ENCODE measurements at regions not wholly inside any gene's neighbourhood (a gene's known extent, or its start where the extent isn't known, plus 50 kb on each side); places are given as distances from the start of the nearest gene placed in this dataset.

DNA sequence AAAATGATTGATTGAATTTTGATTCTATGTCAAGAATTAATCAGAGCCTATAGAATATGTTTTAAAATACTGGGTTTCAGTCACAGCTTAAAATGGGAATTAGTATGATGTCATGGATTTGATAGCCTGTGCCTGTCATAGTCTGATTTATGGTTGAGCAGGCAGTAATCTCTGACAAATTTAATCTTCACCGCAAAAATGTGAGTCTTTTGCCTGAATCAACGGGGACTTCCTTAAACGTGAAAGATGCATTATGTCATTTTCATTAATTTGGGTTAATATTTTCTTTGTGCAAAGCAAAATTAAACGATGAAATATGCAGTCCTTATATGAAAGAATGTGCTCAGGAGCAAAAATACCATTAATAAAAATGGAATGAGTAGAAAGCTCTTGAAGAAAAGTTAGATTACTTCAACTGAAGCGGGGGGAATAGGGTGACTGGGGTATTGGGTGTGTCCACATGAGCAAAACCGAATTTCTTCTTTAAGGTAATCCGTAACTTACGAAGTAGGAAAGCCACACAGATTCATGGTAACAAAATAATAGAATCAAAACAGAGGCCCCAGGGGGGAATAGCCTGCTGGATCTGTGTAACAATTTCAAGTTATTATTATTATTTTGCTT lies 339.6 kb upstream of the NOX3 start:
- no peak for TF ChIP-seq EP300 (IDR thresholded peaks at IDR 0.05)
- TF ChIP-seq, protein P1, sequence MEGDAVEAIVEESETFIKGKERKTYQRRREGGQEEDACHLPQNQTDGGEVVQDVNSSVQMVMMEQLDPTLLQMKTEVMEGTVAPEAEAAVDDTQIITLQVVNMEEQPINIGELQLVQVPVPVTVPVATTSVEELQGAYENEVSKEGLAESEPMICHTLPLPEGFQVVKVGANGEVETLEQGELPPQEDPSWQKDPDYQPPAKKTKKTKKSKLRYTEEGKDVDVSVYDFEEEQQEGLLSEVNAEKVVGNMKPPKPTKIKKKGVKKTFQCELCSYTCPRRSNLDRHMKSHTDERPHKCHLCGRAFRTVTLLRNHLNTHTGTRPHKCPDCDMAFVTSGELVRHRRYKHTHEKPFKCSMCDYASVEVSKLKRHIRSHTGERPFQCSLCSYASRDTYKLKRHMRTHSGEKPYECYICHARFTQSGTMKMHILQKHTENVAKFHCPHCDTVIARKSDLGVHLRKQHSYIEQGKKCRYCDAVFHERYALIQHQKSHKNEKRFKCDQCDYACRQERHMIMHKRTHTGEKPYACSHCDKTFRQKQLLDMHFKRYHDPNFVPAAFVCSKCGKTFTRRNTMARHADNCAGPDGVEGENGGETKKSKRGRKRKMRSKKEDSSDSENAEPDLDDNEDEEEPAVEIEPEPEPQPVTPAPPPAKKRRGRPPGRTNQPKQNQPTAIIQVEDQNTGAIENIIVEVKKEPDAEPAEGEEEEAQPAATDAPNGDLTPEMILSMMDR (IDR thresholded peaks at IDR 0.05) = no peak
- TF ChIP-seq POLR2A (IDR thresholded peaks at IDR 0.05) = no peak
- 82 to 87% (median 86%) methylated on average over 8 of the region's 8 CpGs for whole genome bisulfite sequencing, 3 donors
- DNase-seq = no peak
- no peak overlapping the region for H3K4me3 ChIP-seq
- no peaks in the 10 kb centered on the region for H3K4me1 ChIP-seq (ENCODE audit: insufficient read depth)
- no peaks in the 10 kb centered on the region for H3K36me3 ChIP-seq
- intact Hi-C loops (cut with DNase I) = no loop called here
- no peak overlapping the region for H3K27ac ChIP-seq
- H3K27me3 ChIP-seq = no peaks in the 10 kb centered on the region
- no peaks in the 10 kb centered on the region for H3K9me3 ChIP-seq

DNA sequence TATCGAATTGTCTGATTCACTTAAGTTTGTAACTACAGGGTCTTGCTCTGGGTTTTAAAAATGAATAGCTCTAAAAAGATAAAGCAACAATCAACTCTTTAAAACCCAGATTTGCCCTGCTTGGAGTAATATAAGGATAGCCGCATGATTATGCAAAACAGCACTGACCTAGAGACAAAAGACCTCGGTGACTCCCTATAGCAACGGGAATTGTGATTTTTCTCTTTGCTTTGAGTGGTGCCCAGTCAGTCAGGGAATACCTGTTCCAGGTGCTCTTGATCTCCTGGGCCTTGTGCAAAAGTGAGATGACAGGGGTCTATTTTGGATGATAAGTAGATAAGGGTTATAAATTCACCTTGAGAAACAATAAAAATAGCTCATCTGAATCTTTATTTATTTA lies 336.3 kb upstream of the NOX3 start:
- Histone ChIP-seq H3K4me1 (ENCODE audit: insufficient read depth) (no peaks in the 10 kb centered on the region), H3K36me3 (no peaks in the 10 kb centered on the region), H3K4me3 (no peak overlapping the region), H3K27ac (no peak overlapping the region), H3K9me3 (no peaks in the 10 kb centered on the region), H3K27me3 (no peaks in the 10 kb centered on the region)
- WGBS, 3 donors = 80 to 86% (median 85%) methylated on average over 4 of the region's 4 CpGs
- TF ChIP-seq EP300 (IDR thresholded peaks at IDR 0.05) (no peak), POLR2A (IDR thresholded peaks at IDR 0.05) (no peak)
- TF ChIP-seq, protein P1 (IDR thresholded peaks at IDR 0.05) = no peak
- intact Hi-C loops (cut with DNase I) = no loop called here
- no peak for DNase-seq

DNA sequence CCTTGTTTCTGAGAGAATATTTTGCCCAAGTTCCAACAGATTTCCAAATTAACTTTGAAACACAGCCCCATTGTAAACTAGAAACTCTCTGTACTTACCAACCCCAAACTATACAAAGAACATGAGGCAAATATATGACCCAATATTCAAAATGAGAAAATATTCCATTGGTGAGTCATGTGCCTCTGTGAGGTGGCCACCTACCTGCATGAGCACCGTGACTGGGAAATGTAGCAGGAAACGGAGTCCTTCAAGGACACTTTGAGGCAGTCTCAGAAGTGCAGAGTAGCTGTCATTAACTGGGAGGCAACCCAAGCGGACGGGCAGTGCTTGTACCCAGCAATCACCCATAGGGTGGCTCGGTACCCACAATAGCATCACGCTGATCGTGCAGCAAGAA lies 335.5 kb upstream of the NOX3 start:
- intact Hi-C loops (cut with DNase I) = no loop called here
- H3K9me3 ChIP-seq = no peaks in the 10 kb centered on the region
- no peak for DNase-seq
- no peaks in the 10 kb centered on the region for H3K4me1 ChIP-seq (ENCODE audit: insufficient read depth)
- 88 to 89% (median 89%) methylated on average over 7 of the region's 7 CpGs for WGBS, 3 donors
- no peak overlapping the region for H3K27ac ChIP-seq
- H3K36me3 ChIP-seq = no peaks in the 10 kb centered on the region
- H3K4me3 ChIP-seq = no peak overlapping the region
- H3K27me3 ChIP-seq = no peaks in the 10 kb centered on the region
- TF ChIP-seq POLR2A (IDR thresholded peaks at IDR 0.05) (no peak), EP300 (IDR thresholded peaks at IDR 0.05) (no peak)
- TF ChIP-seq, protein P1 (IDR thresholded peaks at IDR 0.05) = no peak

DNA sequence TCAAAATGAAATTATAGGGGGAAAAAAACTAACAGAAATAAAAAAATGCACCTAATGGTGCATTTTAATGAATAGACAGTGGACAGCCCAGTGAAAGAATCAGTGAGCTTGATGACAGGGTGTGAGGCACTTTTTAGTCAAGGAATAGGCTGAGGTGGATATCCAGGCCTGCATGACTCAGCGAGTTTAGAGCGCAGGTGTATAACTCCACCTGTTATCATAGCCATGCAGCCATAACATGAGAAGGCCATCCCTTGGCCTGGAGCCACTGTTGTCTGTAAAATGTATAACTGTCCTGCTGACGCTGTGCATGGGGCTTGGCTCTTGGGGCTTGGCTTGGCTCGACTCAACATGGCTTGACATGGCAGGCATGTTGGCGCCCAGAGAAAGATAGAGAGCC lies 331.5 kb upstream of the NOX3 start:
- Histone ChIP-seq H3K36me3 (no peaks in the 10 kb centered on the region), H3K9me3 (no peaks in the 10 kb centered on the region), H3K4me1 (ENCODE audit: insufficient read depth) (no peaks in the 10 kb centered on the region), H3K27me3 (no peaks in the 10 kb centered on the region), H3K4me3 (no peak overlapping the region), H3K27ac (no peak overlapping the region)
- WGBS, 3 donors = 95 to 97% (median 95%) methylated on average over 5 of the region's 5 CpGs
- TF ChIP-seq EP300 (IDR thresholded peaks at IDR 0.05) = no peak
- TF ChIP-seq, protein P1 (IDR thresholded peaks at IDR 0.05) = no peak
- TF ChIP-seq POLR2A (IDR thresholded peaks at IDR 0.05) = no peak
- intact Hi-C loops (cut with DNase I) = no loop called here
- DNase-seq = no peak
